ENCODE measurements at regions not wholly inside any gene's neighbourhood (a gene's known extent, or its start where the extent isn't known, plus 50 kb on each side); places are given as distances from the start of the nearest gene placed in this dataset.

DNA sequence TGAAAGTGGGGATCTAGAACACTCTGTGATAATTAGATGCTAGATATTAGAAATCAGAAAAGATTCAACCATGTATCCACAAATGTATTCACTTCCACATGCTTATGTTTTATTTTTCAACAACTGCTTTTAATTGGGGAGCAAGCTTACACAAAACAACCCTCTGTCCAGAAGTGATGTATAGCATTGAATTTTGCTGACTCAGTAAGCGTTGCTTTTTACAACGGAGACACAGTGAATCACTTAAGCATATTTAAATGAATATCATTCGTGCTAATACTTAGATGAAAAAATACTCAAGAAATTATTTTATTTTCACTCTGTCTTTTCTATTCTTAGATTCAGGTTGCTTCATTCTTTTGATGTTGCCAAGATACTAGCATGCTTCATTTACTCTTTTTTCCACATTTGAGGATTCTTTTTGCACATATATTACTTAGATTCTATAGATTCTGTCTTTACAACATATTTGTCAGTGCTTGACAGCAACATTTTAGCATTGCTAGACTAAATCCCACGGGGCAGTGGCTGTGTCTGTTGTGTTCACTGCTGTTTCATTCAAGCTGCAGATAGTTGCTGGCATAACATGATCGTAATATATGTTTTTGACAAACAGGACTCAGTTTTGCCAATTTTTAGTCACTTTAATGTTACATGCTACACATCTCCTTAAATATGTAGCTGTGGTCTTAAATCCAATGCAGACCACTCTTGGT, 1714.4 kb upstream of the SEL1L start:
- no peak for TF ChIP-seq CTCF (IDR thresholded peaks at IDR 0.05; ENCODE audit: low read length)
- no peak for TF ChIP-seq EZH2 (IDR thresholded peaks at IDR 0.05; ENCODE audit: borderline replicate concordance, low read length)
